ENCODE measurements at regions not wholly inside any gene's neighbourhood (a gene's known extent, or its start where the extent isn't known, plus 50 kb on each side); places are given as distances from the start of the nearest gene placed in this dataset.

DNA sequence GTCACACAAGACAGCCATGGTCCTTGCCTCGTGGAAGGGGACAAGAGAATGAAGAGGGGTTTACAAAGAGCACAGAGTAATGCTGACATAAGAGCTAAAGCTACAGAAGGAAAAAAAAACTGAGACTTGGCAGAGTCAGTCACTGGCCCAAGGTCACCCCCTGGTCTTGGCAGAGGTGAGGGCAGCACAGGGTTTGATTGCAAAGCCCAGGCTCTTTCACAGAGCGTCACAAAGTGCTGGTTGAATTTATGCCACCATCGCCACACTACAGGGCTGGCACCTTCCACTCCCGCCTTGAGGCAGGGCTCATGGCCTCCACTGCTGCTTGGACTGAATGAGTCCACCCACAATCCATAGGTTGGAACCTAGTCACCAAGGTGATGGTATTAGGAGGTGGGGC, 190.2 kb downstream of the INHBB start (continued):
- TF ChIP-seq, protein P1, sequence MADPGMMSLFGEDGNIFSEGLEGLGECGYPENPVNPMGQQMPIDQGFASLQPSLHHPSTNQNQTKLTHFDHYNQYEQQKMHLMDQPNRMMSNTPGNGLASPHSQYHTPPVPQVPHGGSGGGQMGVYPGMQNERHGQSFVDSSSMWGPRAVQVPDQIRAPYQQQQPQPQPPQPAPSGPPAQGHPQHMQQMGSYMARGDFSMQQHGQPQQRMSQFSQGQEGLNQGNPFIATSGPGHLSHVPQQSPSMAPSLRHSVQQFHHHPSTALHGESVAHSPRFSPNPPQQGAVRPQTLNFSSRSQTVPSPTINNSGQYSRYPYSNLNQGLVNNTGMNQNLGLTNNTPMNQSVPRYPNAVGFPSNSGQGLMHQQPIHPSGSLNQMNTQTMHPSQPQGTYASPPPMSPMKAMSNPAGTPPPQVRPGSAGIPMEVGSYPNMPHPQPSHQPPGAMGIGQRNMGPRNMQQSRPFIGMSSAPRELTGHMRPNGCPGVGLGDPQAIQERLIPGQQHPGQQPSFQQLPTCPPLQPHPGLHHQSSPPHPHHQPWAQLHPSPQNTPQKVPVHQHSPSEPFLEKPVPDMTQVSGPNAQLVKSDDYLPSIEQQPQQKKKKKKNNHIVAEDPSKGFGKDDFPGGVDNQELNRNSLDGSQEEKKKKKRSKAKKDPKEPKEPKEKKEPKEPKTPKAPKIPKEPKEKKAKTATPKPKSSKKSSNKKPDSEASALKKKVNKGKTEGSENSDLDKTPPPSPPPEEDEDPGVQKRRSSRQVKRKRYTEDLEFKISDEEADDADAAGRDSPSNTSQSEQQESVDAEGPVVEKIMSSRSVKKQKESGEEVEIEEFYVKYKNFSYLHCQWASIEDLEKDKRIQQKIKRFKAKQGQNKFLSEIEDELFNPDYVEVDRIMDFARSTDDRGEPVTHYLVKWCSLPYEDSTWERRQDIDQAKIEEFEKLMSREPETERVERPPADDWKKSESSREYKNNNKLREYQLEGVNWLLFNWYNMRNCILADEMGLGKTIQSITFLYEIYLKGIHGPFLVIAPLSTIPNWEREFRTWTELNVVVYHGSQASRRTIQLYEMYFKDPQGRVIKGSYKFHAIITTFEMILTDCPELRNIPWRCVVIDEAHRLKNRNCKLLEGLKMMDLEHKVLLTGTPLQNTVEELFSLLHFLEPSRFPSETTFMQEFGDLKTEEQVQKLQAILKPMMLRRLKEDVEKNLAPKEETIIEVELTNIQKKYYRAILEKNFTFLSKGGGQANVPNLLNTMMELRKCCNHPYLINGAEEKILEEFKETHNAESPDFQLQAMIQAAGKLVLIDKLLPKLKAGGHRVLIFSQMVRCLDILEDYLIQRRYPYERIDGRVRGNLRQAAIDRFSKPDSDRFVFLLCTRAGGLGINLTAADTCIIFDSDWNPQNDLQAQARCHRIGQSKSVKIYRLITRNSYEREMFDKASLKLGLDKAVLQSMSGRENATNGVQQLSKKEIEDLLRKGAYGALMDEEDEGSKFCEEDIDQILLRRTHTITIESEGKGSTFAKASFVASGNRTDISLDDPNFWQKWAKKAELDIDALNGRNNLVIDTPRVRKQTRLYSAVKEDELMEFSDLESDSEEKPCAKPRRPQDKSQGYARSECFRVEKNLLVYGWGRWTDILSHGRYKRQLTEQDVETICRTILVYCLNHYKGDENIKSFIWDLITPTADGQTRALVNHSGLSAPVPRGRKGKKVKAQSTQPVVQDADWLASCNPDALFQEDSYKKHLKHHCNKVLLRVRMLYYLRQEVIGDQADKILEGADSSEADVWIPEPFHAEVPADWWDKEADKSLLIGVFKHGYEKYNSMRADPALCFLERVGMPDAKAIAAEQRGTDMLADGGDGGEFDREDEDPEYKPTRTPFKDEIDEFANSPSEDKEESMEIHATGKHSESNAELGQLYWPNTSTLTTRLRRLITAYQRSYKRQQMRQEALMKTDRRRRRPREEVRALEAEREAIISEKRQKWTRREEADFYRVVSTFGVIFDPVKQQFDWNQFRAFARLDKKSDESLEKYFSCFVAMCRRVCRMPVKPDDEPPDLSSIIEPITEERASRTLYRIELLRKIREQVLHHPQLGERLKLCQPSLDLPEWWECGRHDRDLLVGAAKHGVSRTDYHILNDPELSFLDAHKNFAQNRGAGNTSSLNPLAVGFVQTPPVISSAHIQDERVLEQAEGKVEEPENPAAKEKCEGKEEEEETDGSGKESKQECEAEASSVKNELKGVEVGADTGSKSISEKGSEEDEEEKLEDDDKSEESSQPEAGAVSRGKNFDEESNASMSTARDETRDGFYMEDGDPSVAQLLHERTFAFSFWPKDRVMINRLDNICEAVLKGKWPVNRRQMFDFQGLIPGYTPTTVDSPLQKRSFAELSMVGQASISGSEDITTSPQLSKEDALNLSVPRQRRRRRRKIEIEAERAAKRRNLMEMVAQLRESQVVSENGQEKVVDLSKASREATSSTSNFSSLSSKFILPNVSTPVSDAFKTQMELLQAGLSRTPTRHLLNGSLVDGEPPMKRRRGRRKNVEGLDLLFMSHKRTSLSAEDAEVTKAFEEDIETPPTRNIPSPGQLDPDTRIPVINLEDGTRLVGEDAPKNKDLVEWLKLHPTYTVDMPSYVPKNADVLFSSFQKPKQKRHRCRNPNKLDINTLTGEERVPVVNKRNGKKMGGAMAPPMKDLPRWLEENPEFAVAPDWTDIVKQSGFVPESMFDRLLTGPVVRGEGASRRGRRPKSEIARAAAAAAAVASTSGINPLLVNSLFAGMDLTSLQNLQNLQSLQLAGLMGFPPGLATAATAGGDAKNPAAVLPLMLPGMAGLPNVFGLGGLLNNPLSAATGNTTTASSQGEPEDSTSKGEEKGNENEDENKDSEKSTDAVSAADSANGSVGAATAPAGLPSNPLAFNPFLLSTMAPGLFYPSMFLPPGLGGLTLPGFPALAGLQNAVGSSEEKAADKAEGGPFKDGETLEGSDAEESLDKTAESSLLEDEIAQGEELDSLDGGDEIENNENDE (IDR thresholded peaks at IDR 0.05; ENCODE audit: insufficient replicate concordance, low read length), result no peak
- no peak for TF ChIP-seq SP1 (IDR thresholded peaks at IDR 0.05; ENCODE audit: low read depth, low read length)
- TF ChIP-seq CREB1 (IDR thresholded peaks at IDR 0.05), result no peak
- TF ChIP-seq CTBP2 (IDR thresholded peaks at IDR 0.05; ENCODE audit: borderline replicate concordance, insufficient read depth, insufficient read length, low read length), result no peak
- TF ChIP-seq YY1 (IDR thresholded peaks at IDR 0.05; ENCODE audit: low read depth, low read length), result no peak
- no peak for TF ChIP-seq JUND (IDR thresholded peaks at IDR 0.05; ENCODE audit: low read length)
- no peak for TF ChIP-seq RNF2 (IDR thresholded peaks at IDR 0.05; ENCODE audit: borderline replicate concordance, low read depth, low read length, missing control alignments, poor library complexity, severe bottlenecking)
- TF ChIP-seq, protein P2, sequence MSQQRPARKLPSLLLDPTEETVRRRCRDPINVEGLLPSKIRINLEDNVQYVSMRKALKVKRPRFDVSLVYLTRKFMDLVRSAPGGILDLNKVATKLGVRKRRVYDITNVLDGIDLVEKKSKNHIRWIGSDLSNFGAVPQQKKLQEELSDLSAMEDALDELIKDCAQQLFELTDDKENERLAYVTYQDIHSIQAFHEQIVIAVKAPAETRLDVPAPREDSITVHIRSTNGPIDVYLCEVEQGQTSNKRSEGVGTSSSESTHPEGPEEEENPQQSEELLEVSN (IDR thresholded peaks at IDR 0.05), result no peak
- no peak for TF ChIP-seq ASH2L (IDR thresholded peaks at IDR 0.05; ENCODE audit: low read length)
- TF ChIP-seq NANOG (IDR thresholded peaks at IDR 0.05; ENCODE audit: insufficient read depth, low read depth, low read length, poor library complexity, severe bottlenecking), result no peak
- no peak for TF ChIP-seq TAF7 (optimal IDR thresholded peaks at IDR 0.05; ENCODE audit: borderline replicate concordance, low read depth, low read length)
